SK-N-SH (cell line): ENCODE measurements at regions not wholly inside any gene's neighbourhood (a gene's known extent, or its start where the extent isn't known, plus 50 kb on each side); places are given as distances from the start of the nearest gene placed in this dataset.

Experiments
- ELF1 ChIP-seq: IDR thresholded peaks from 2 replicates; pipeline ENCODE4 v1.4.0; 2012
- EZH2phosphoT487 ChIP-seq: fragments of 200-600 bp; sonication (generic); IDR thresholded peaks from 2 replicates; pipeline ENCODE4 v1.6.1; 2017; ENCODE audit warnings: low read depth, mixed run types, mild to moderate bottlenecking, antibody characterized with exemption, moderate library complexity, borderline replicate concordance
- FOXM1 ChIP-seq: IDR thresholded peaks from 2 replicates; pipeline ENCODE4 v1.4.0; 2012; ENCODE audit warnings: low read depth, mild to moderate bottlenecking
- JUND ChIP-seq: IDR thresholded peaks from 2 replicates; pipeline ENCODE4 v1.4.0; 2012
- MXI1 ChIP-seq: IDR thresholded peaks from 2 replicates; pipeline ENCODE4 v1.6.1; 2012; ENCODE audit warnings: mild to moderate bottlenecking, low read depth, low read length, improper control_type of control experiment
- POLR2AphosphoS5 ChIP-seq: IDR thresholded peaks from 2 replicates; pipeline ENCODE4 v1.6.1; 2012; ENCODE audit warnings: low read depth, low read length
- RAD21 ChIP-seq: IDR thresholded peaks from 2 replicates; pipeline ENCODE4 v1.6.1; 2012; ENCODE audit warnings: mild to moderate bottlenecking, low read length
- SIN3A ChIP-seq: IDR thresholded peaks from 2 replicates; pipeline ENCODE4 v1.6.1; 2012; ENCODE audit warnings: low read depth, mild to moderate bottlenecking, low read length, moderate library complexity, borderline replicate concordance
- TEAD4 ChIP-seq: IDR thresholded peaks from 2 replicates; pipeline ENCODE4 v1.4.0; 2012; ENCODE audit warnings: mild to moderate bottlenecking, borderline replicate concordance; ENCODE audit not compliant: insufficient read depth
- YY1 ChIP-seq: IDR thresholded peaks from 2 replicates; pipeline ENCODE4 v1.4.0; 2012; ENCODE audit warnings: low read depth, mild to moderate bottlenecking
- TF ChIP-seq, protein P1 (sequence below): fragments of 200-600 bp; sonication (generic); IDR thresholded peaks from 2 replicates; pipeline ENCODE4 v1.6.1; 2017; ENCODE audit warnings: antibody characterized with exemption, mild to moderate bottlenecking, moderate library complexity
- TF ChIP-seq, protein P2 (sequence below): IDR thresholded peaks from 2 replicates; pipeline ENCODE4 v1.6.1; 2012; ENCODE audit warnings: mild to moderate bottlenecking, low read depth, low read length, moderate library complexity
- TF ChIP-seq, protein P3 (sequence below): fragments of 150-350 bp; IDR thresholded peaks from 2 replicates; pipeline ENCODE4 v1.6.1; 2017; ENCODE audit warnings: antibody characterized with exemption, low read length, low read depth, borderline replicate concordance
- TF ChIP-seq, protein P4 (sequence below): IDR thresholded peaks from 2 replicates; pipeline ENCODE4 v1.4.0; 2012; ENCODE audit warnings: low read depth, borderline replicate concordance

DNA sequence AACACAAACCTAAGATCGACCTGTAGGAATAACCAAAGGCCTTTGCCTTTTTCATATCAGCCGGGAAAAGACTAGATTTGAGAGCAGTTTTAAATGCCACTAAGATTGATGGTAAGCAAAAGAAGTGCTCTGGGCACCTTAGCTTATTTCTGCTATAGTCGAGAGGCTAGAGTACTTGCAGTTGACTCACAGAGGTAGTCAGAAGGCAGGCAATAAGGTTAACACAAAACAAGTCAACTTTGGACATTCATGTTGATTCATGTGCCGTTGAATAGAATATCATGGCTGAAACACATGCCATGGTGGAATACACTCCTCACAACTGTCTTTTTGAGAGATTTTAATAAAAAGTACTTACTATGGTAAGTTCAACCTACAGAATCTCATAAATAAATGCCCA lies 507.6 kb downstream of the ZEB2 start:
- TF ChIP-seq, protein P1, sequence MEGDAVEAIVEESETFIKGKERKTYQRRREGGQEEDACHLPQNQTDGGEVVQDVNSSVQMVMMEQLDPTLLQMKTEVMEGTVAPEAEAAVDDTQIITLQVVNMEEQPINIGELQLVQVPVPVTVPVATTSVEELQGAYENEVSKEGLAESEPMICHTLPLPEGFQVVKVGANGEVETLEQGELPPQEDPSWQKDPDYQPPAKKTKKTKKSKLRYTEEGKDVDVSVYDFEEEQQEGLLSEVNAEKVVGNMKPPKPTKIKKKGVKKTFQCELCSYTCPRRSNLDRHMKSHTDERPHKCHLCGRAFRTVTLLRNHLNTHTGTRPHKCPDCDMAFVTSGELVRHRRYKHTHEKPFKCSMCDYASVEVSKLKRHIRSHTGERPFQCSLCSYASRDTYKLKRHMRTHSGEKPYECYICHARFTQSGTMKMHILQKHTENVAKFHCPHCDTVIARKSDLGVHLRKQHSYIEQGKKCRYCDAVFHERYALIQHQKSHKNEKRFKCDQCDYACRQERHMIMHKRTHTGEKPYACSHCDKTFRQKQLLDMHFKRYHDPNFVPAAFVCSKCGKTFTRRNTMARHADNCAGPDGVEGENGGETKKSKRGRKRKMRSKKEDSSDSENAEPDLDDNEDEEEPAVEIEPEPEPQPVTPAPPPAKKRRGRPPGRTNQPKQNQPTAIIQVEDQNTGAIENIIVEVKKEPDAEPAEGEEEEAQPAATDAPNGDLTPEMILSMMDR = no peak
- TF ChIP-seq JUND (no peak), TEAD4 (no peak), POLR2AphosphoS5 (no peak), RAD21 (no peak), YY1 (no peak), FOXM1 (no peak), MXI1 (no peak), ELF1 (no peak), EZH2phosphoT487 (no peak), SIN3A (no peak)
- TF ChIP-seq, protein P2, sequence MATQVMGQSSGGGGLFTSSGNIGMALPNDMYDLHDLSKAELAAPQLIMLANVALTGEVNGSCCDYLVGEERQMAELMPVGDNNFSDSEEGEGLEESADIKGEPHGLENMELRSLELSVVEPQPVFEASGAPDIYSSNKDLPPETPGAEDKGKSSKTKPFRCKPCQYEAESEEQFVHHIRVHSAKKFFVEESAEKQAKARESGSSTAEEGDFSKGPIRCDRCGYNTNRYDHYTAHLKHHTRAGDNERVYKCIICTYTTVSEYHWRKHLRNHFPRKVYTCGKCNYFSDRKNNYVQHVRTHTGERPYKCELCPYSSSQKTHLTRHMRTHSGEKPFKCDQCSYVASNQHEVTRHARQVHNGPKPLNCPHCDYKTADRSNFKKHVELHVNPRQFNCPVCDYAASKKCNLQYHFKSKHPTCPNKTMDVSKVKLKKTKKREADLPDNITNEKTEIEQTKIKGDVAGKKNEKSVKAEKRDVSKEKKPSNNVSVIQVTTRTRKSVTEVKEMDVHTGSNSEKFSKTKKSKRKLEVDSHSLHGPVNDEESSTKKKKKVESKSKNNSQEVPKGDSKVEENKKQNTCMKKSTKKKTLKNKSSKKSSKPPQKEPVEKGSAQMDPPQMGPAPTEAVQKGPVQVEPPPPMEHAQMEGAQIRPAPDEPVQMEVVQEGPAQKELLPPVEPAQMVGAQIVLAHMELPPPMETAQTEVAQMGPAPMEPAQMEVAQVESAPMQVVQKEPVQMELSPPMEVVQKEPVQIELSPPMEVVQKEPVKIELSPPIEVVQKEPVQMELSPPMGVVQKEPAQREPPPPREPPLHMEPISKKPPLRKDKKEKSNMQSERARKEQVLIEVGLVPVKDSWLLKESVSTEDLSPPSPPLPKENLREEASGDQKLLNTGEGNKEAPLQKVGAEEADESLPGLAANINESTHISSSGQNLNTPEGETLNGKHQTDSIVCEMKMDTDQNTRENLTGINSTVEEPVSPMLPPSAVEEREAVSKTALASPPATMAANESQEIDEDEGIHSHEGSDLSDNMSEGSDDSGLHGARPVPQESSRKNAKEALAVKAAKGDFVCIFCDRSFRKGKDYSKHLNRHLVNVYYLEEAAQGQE = no peak
- TF ChIP-seq, protein P3, sequence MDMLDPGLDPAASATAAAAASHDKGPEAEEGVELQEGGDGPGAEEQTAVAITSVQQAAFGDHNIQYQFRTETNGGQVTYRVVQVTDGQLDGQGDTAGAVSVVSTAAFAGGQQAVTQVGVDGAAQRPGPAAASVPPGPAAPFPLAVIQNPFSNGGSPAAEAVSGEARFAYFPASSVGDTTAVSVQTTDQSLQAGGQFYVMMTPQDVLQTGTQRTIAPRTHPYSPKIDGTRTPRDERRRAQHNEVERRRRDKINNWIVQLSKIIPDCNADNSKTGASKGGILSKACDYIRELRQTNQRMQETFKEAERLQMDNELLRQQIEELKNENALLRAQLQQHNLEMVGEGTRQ = no peak
- TF ChIP-seq, protein P4, sequence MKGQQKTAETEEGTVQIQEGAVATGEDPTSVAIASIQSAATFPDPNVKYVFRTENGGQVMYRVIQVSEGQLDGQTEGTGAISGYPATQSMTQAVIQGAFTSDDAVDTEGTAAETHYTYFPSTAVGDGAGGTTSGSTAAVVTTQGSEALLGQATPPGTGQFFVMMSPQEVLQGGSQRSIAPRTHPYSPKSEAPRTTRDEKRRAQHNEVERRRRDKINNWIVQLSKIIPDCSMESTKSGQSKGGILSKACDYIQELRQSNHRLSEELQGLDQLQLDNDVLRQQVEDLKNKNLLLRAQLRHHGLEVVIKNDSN = no peak
